Activated CD4-positive, alpha-beta T cell treated with anti-CD3 and anti-CD28 coated beads, Interleukin-2, amount 50 U/mL, for 4 hours (primary cell): ENCODE measurements at regions not wholly inside any gene's neighbourhood (a gene's known extent, or its start where the extent isn't known, plus 50 kb on each side); places are given as distances from the start of the nearest gene placed in this dataset.
"Not testable (repeated sequence)": the region's sequence is repeated elsewhere in the genome, so short reads cannot be mapped to it uniquely, and the experiment has no call there.

Experiments
- DNase-seq, 2 experiments: peaks; one replicate each; pipeline ENCODE4 v3.0.0-alpha.2; 2020

- no peak for DNase-seq
Measured at GRCh38 chr10:119996944-119997343, 104.4 kb downstream of the SEC23IP start.

- DNase-seq = no peak
Measured at GRCh38 chr10:119997429-119997828, 104.9 kb downstream of the SEC23IP start.

GRCh38 chr10:120002785-120003184 lies 110.3 kb downstream of the SEC23IP start:
- DNase-seq = no peak

GRCh38 chr10:120005207-120006201 lies 113.0 kb downstream of the SEC23IP start:
- no peak for DNase-seq

- DNase-seq = no peak
Measured at GRCh38 chr10:120007261-120007660, 114.7 kb downstream of the SEC23IP start.

- no peak for DNase-seq
Measured at GRCh38 chr10:120011359-120012130, 119.0 kb downstream of the SEC23IP start.

- DNase-seq = no peak
Measured at GRCh38 chr10:120012131-120012400, 119.5 kb downstream of the SEC23IP start.

- DNase-seq = no peak
Measured at GRCh38 chr10:120012566-120012965, 120.0 kb downstream of the SEC23IP start.

- no peak for DNase-seq
Measured at GRCh38 chr10:120014031-120014430, 121.5 kb downstream of the SEC23IP start.

GRCh38 chr10:120015064-120015463 lies 122.5 kb downstream of the SEC23IP start:
- DNase-seq = no peak

GRCh38 chr10:120016906-120017305 lies 124.4 kb downstream of the SEC23IP start:
- no peak for DNase-seq

GRCh38 chr10:120017733-120018417 lies 125.3 kb downstream of the SEC23IP start:
- no peak for DNase-seq

- no peak for DNase-seq
Measured at GRCh38 chr10:120018695-120019094, 126.2 kb downstream of the SEC23IP start.

GRCh38 chr10:120019568-120019967 lies 127.0 kb downstream of the SEC23IP start:
- DNase-seq = no peak

GRCh38 chr10:120022357-120022756 lies 129.8 kb downstream of the SEC23IP start:
- DNase-seq = no peak

GRCh38 chr10:120034236-120034635 lies 141.7 kb downstream of the SEC23IP start:
- DNase-seq = no peak

- DNase-seq = no peak
Measured at GRCh38 chr10:120039046-120039445, 146.5 kb downstream of the SEC23IP start.

GRCh38 chr10:120039826-120040225 lies 147.3 kb downstream of the SEC23IP start:
- no peak for DNase-seq

- no peak for DNase-seq
Measured at GRCh38 chr10:120041807-120042559, 149.5 kb downstream of the SEC23IP start.

- no peak for DNase-seq
Measured at GRCh38 chr10:120042705-120043104, 150.2 kb downstream of the SEC23IP start.

GRCh38 chr10:120047373-120047772 lies 154.8 kb downstream of the SEC23IP start:
- DNase-seq = not testable (repeated sequence)

- no peak for DNase-seq
Measured at GRCh38 chr10:120047926-120048325, 155.4 kb downstream of the SEC23IP start.

GRCh38 chr10:120048391-120048790 lies 155.9 kb downstream of the SEC23IP start:
- DNase-seq = no peak
